GM21723 (cell line): ENCODE measurements at regions not wholly inside any gene's neighbourhood (a gene's known extent, or its start where the extent isn't known, plus 50 kb on each side); places are given as distances from the start of the nearest gene placed in this dataset.

Experiments used
- ATAC-seq: cut with Tn5 transposase; IDR thresholded peaks from one replicate; pipeline ENCODE4 v1.9.1; 2021; ENCODE audit warnings: mild to moderate bottlenecking, moderate library complexity; ENCODE audit not compliant: unreplicated experiment

DNA sequence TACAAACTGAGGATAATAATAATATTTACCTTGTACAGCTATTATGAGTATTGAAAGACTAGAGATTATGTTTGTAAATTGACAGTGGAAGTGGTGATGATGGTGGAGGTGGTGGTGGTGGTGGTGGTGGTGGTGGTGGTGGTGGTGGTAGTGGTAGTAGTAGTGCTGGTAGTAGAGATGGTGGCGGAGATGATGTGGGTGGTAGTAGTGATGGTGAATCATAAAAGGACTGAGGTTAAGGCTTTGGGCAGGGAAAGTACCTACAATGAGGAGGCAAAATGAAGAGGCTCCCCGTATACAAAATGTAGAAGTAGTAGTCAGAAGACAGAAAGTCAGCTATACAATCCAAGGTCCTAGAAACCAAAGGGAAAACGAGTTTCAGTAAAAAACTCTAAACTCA is 214.1 kb downstream of the BCOR start:
- ATAC-seq = no peak

DNA sequence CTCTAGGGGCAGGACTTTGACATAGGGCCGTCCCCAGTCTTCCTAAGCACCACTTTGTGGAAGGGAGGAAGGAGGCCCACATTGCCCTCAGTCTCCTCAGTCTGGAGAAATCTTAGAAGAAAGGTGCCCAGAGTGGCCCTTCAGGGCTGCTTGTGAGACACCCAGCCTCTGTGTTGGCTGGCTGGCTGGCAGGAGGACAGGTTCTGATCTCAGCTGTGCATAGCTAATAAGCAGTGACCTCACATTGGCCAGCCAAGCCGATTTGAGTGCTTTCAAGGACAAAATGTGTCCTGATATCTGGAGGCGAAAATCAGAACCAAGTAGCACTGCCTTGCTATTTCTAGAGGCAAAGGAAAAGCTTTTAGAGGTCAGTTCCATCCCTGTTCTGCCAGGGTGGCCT is 211.5 kb downstream of the BCOR start:
- ATAC-seq = no peak

DNA sequence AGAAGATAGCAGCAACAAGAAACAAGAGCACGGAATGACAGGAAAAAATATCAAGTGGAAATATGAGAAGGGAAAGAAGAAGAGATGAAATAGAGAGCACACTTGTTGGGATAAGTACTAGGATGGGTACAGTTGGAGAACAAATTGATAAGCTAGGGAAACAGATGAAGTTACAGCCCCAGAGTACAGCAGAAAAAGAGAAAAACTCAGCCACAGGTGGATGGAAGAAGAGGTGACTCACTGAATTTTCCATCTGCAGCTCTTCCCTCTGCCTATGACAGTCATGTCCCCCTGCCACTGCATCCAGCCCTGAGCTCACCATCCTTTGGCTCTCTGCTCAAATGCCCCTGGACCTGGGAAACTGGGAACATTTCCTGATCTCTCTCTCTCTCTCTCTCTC is 209.0 kb downstream of the BCOR start:
- ATAC-seq = no peak

DNA sequence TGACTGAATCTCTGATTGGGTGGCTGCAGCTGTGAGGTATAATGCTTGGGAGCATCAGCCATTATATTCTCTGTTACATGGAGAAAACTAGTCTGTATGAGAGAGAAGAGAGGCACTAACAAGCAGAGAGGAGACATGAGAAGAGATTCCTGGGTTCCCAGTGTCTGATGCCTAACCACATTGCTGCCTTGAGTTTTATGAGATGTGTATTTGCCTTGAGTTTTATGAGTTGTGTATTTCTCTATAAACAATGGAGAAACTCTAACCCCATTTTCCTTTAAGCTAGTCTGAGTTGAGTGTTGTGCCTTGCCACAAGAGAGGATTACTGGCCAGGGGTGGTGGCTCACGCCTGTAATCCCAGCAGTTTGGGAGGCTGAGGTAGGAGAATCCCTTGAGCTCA is 208.1 kb downstream of the BCOR start:
- ATAC-seq = no peak

DNA sequence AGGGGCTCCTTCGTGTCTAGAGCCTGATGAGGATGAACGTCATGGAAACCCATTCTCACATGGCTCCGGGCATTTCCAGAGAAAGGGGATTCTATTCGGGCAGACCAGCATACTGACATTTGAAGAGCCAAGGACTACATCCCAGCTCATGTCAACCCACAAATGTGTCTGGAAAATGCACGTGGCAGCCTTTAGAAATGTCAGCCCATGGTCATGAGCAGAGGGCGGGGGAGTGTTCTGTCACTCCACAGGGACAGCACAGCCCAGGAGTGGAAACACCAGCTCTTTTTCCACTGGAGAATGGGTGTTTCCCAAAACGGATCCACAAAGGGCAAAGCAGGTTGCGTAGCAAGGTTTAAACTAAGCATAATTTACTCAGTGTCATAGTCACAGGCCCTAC is 207.0 kb downstream of the BCOR start:
- ATAC-seq = no peak

DNA sequence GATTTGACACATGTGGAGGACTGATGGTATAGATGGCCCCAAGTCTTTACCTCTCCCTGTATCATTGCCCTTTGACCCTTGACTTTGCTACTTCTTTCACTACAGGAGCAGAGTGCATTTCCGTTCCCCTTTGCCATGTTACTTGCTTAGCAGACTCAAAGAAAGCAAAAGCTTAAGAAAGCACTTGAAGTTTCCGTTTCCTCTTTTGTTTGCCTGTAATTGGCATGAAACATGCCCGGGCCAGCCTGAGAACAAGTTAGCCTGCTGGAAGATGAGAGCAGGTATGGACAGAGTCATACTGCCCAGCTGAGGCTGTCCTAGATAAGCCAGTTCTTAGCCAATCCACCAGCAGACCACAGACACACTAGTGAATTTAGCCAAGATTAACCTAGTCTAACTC is 206.0 kb downstream of the BCOR start:
- ATAC-seq = no peak

DNA sequence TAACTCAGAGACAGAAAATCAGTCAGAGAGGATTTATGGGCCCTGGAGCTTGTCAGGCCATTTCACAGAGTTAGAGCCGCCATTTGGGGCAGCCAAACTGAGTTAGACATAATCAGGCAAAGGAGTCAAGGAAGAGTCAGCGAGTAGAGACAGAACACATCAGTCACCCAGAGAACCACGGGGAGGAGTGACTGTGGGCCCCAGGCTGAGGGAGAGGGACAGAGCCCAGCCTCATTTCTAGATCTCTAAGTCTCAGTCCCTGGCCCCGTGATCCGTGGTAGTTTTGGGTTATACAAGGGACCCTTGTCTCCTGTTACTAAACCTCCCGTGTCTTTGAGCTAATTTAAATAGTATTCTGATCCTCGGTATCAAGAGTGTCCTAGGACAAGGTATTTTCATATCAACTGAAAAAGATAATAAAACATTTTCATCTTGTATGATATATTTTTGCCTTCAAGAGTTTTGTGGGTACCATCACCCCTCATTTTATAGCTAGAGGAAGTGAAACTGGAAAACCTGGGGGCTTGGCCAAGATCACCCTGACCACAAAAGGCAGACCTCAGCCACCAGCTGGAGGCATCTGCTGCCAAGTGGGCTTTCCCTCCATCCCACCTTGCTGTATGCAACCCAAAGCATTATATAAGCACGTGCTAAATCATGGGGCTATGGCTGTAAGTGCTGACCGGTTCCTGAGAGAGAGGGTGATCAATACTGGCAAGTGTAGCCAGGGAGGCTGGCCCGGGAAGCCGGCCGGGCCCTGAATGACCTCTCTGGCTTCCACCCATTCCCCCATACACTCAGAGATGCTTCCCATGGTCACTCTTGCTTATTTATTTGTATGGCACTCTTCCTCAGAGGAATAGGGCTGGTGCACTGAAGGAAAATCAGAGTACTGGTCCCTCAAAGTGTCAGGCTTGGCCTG is 204.1 kb downstream of the BCOR start:
- ATAC-seq = peak; percentile 65

DNA sequence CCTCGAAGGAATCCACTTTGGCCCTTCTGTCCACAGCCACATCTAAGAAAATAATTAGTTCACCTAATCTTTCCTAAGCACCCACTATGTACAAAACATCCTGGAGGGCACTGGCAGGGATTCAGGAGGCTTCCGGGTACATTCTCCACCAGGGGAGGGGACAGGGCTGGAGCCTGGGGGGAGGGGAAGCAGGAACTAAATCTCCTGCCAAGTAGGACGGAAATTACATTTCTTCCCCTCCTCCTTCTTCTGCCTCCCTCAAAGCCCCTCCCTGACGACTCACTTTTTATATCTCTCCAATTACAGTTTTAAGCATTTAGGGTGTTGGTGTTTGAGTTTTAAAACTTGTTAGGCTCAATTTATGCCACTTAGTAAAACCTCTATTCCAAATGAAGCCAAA is 203.1 kb downstream of the BCOR start:
- no peak for ATAC-seq

DNA sequence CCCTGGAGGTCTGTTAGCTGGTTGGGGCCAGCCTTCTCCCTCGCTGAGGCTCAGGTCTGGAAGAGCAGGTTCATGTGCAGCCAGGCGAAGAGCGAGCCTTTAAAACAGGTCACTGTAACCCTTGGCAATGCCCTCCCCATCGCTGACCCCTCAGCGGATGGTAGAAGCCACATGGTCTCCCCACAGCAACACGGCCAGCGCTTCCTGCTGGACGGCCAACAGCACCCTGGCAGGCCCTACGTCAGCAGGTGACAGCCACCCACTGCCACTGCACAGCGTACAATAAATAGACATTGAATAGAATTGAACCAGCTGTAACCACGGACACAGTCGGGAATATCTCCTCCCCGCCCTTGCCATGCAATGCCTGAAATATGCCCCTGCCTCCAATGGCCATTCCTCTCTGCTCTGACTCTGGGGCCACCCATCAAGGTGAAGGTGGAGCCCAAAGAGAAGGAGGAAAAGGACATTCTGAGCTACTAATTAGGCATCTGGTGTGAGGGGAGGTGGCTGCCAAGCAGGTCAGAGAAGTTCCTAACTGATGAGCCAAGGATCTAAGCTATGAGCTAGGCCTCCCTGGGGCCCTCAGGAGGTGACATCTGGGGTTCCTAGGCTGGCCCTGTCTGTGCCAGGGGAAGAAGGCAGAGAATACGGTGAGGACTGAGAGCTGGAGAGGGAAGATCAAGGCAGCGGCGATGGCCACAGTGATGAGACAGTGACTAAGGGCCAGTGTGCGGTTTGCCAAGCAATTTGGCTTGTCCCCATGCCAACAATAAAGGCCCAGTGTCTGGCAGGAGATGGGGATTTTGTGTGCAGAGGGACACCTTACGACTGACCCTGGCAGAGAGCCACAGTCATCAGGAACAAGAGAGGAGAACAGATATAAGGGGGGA is 202.3 kb downstream of the BCOR start:
- ATAC-seq = no peak

DNA sequence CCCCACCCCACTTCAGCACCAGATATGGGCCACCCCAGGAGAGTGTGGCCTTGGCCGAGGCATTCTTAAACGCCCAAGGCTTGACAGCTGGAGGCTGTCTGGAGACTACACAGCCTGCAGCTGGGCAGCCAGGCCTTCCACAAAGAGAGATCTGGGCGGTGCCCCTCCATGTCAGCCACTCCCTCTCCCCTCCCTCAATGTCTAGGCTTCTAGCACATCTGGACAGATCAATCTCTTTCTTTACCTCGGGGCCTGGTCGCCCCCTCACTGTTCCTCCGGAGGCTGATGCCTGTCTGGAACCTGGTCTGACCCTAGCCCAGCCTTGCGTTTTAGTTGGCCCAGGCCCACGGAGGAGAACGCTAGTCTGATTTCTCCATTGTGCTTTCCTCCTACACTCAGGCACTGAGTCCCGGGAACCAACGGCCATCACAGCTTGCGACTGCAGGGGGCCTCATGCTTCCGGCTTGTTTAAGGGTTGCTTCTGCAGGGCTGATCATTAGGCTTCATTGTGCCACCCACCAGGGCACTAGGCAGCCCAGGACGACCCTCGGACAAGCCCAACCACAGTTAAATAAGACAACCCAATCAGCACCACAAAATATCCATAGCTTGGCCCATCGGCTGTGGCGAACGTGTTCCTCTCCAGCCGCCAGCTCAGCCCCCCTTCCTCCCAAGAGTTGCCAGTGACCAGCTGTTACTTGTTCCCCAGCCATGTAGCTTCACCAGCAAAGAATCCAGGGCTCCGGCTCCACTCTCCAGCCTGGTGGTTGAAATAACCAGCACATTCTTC is 200.6 kb downstream of the BCOR start:
- ATAC-seq = no peak

DNA sequence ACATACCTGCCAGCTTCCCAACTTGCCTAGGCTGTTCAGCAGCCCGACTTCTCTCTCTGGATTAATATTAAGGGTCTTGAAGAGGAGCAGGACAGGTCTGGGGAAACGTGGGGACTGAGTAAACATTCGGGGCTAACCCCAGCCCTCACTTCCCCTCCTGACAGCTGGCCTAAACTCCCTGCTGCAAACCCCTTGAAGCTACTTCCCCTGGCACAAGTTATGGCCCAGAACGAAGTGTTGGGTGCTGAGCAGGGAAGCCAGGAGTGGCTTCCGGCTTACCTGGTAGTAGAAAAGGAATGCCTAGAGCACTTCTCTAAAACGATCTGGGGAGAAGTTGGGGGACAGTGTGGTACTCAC is 200.0 kb downstream of the BCOR start:
- no peak for ATAC-seq

DNA sequence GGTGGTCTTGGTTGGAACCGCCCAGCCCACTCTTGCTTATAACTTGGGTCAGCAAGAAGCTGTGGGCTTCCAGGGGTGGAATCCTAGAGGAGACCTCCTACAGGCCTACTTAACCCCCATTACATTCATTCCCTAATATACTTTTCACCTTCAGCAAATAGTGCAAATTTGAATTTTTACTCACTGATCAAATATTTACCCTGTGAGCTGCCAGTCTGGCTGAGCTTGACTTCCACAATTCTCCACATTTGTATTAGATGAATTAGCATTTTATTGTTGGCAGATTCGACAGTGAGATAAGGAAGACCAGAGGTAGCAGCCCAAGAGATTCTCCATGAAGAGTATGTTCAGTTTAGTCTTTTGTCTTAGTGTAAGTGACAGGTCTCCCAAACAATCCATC is 199.6 kb downstream of the BCOR start:
- no peak for ATAC-seq

DNA sequence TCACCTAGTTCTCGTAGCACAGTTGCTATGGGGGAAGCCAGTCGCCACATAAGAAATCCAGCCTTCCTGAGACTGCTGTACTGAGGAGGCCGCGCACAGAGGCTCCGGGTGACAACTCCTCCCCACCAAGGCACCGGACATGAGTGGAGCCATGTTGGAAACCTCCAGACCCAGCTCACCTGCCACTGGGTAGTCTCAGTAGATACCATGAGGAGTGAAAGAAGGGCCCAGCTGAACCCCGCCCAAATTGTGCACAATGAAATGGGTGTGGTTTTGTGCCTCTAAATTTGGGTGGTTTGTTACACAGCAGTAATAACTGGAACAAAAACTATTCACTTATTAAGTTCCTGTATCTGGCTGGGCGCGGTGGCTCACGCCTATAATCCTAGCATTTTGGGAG is 198.7 kb downstream of the BCOR start:
- ATAC-seq = no peak

DNA sequence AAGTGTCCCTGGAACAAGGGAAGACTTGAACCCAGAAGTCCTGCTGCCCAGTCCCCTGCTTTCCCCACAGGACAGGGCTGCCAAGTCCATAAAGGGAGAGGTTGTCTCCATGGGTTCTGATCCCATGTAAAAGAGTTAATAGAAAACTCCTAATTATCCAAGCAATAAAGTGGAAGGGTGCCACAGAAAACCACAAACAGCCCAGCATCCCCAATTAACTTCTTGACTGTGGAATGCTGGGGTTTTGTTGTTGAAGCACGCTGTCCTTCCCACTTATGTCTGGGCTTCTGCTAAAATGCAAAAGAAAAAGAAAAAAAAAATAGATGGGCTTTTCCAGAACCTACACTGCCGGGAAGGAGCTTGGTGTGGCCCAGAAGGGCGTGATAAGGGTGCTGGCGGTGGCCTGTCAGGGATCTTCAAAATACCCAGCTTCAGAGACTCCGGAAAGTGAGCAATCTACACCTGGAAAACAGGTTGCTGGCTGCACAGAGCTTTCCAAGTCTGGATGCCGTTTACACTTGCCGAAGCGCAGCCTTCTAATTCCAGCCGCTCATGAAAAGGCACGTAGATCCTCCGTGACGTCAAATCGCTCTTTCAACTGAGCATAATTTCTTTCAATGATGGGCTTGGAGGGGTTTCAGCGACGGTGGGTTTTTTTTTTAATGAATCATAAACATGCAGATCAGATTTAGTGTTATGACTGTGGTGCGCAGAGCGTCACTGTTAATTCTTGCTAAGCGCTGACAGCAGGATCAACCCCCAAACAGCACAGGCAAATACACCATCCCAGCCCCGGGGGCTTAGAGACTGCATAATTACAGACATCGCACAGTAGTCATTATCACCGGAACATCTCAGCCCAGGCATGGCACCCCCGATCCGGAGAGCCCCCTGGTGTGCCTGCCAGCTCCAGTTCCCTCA is 197.6 kb downstream of the BCOR start:
- no peak for ATAC-seq

DNA sequence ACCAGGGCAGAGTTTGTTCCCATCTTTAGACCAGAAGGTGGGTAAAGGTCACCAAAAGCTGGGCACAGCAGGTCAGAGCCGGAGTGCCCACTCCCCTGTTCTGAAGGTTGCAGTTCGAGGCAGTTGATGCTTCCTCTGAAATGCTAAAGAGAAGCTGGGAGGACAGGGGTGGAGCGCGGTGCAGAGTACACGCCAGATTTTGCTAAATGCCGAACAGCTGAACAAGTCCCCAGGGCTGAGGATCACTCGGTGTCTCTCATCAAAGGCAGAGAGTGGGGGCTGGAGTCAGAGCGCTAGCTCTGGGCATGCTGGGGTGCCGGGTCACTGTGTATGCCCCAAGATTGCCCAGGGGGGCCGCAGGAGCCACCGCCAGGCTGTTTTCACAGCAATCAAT is 197.0 kb downstream of the BCOR start:
- ATAC-seq = no peak

DNA sequence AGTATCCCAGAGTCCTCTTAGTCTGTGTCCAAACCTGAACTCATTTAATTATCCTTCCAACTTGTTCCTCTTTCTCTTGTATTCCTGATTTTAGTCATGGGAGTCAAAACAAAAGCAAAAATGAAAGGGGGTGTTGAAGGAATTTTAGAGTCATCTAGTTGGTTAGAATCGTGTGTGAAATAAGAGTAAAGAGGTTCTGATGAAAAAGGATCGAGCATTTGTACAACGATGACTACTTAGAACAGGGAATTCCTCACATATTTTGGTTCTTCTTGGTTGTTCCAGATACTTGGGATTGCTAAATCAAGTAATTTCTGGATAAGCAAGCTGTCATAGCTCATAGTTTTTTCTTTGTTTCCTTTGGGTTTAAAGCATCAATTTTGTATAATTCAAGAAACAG is 194.4 kb downstream of the BCOR start:
- ATAC-seq = no peak

DNA sequence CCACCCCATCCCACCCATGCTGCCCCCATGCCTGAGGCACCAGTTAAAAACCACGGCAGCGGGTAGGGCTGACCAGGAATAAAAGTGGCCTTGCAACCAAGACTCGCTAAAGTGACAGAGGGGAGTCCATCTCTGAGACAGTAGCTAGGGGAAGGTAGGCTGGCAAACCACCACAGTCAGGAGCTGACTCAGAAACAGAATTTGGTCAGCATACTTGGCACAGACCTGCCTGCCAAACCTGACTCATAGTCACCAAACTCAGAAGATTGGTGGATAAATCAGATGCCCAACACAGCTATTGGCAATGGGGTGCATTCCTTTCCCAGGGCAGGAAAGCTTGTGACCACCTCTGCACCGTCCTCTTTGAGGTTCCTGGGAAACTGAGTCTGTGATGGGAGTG is 193.8 kb downstream of the BCOR start:
- no peak for ATAC-seq

DNA sequence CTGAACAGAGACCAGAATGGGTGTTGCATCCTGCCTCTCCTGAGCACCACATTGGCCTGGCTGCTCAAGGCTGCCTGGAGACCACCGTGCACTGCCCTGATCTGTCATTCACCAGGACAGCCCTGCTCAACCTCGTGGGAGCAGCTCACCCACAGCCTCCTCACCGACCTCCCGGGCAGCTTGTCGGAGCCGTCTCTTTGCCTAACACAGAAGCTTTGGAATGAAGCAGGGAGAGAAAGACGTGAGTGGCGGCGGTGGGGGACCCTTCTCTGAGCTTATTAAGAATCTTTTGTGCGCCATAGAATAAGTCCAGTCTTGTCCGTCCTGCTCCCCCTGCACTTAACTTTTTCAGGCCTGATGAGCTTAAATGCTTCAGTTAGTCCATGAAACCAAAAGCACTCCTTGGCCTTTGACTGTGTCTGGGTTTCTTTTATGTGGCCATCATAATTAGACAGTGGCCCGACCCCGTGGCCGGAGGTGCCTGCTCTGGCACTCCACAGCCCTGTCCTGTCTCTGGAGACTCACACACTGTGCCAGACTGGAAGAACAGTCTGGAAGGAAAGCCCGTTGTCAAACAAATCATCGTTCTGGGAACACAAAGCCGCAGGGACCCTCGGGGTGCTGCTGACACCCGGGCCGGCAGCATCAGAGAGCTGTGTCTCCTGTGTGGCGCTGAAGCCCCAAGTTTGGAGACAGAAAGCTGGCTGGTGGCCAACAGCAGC is 192.8 kb downstream of the BCOR start:
- no peak for ATAC-seq

DNA sequence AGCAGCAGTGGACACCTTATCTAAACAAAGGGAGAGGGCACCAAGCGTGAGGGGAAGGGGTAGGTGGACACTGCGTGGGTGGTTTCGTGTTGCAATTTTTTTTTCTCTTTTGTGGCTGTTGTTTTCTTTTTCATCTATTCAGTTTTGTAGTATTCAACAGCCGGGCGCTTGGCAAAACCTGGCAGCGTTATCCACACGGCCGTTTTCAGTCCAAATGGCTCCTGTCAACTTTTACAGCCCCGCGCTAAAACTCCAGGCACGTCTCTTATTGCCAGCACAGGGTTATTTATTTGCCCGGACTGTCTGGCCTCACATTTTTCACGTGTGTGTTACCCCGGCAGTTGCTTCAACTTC is 192.2 kb downstream of the BCOR start:
- ATAC-seq = no peak

DNA sequence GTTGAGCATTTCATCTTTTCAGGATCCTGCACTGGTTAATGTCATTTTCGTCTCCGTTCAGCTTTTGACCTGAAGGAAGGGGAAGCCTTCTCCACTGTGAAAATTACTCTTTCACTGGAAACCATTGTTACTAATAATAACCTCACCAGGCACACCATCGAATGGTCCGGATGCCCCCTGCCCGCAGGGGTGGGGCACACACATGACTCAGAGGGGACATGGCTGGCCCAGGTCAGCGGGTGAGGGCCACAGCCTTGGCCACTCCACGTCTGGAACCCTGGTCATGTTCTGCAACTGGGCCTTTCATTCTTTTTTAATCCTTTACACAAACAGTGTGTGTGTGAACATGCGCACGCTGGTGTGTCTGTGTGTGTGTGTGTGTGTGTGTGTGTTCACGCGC is 191.8 kb downstream of the BCOR start:
- ATAC-seq = no peak
